GM21619 (cell line): ENCODE measurements at regions not wholly inside any gene's neighbourhood (a gene's known extent, or its start where the extent isn't known, plus 50 kb on each side); places are given as distances from the start of the nearest gene placed in this dataset.
"Not testable (repeated sequence)": the region's sequence is repeated elsewhere in the genome, so short reads cannot be mapped to it uniquely, and the experiment has no call there.

Source experiments
- ATAC-seq: cut with Tn5 transposase; IDR thresholded peaks from one replicate; pipeline ENCODE4 v1.9.1; 2021; ENCODE audit not compliant: unreplicated experiment

DNA sequence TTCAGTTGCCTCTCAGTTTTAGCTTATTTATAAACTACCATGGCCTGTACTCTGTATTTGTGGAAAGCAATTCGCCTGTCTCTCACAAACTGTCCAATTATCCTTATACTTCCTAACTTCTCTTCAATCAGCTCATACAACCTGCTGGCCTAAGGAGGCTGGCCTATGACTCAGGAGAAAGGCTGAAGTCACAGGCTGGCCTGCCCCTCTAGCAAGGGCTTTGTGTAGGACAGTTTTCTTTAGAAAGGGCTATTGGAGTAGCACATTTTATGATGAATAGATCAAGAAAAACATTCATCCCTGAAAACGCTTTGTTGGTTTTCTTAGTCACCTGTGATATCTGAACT is 988.7 kb upstream of the ARRDC3 start:
- ATAC-seq = no peak

DNA sequence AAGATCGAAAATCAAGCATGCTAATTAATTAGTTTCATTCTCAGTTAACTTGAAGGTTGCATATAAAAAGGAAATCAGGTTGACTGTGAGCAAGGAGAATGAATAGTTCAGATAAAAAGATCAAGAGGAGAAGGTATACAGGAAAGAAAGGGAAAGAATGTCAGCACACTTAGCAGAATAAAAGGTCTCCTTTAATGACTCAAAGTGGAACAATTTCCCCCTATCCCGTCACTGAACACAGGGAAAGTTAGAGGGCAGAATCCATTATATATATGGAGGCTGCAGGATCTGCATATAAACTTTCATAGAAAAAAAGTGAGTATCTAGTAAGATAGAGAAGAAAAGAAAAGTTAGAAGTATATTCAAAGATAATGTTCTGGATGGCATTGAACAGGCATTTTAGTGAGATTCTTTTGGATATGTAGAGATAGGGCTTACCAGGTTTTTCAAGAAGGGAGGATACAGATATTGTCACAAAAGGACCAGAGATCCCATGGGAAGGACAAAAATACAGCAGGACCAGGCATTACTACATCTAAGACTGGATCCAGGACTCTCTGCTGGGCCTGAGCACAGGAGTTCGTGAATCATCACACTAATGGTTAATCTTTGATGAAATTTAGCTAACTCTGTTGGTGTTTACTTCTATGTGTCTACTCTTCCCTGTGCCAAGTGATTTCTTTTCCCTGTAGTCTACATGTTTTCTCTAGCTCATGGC is 988.2 kb upstream of the ARRDC3 start:
- no peak for ATAC-seq

DNA sequence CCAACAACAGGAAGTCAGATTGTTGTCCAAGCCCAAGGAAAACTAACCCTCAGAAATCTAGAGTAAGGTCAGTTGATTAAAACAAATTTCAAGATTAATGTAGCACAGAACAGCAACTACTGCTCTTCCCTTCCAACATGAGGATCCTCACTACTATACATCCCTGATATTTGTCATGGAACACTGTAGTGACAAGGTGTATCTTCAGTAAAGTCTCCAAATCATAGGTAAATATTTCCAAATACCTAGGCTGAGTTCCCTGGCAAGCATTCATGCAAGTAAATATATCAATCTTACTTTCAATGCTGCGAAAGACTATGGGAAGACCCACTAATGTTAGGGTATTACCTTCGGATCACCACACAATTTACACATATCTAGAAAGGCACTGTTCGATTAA is 986.9 kb upstream of the ARRDC3 start:
- ATAC-seq = no peak

DNA sequence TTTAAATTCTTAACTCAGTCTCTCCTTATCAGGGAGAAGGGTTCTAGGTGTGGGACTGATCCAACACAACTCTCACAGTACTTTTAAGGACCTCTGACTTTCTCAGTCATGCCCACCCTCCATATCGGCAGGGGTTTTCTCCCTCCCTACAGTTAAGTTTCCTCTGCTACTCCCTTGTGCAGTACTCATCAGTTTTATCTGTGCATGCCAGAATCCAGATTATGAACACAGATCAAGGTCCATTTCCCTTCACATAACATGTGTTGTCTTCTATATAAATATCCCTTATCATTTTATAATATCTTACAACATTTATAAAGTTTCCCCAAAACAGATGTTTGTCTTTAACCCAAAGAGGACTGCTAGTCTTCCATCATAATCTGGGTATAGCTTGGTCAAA is 986.5 kb upstream of the ARRDC3 start:
- ATAC-seq = no peak

DNA sequence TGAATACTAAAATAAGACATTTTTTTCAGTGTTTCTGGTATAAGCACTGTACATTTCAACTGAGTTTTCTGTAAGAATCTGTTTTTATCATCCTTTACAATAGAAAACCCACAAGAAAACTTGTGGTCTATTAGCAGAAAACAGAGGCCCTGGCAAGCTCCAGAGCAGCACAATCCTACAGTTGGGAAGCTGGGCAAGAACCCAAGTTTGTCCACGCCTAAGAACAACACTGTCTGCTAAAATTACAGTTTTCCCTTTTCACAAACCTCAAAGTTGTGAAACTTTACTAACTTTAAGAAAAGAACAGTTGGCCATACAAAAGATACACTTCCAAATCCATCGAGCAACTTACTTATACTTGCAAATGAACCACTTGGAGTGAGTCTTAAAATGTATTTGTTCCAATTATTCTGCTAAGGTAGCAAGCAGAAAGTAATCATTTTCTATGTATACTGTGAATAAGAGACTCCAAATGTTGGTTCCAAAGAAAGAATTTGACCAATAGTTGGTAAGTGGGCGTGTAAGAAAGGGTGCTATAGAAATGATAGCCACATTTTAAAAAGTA is 982.0 kb upstream of the ARRDC3 start:
- no peak for ATAC-seq

DNA sequence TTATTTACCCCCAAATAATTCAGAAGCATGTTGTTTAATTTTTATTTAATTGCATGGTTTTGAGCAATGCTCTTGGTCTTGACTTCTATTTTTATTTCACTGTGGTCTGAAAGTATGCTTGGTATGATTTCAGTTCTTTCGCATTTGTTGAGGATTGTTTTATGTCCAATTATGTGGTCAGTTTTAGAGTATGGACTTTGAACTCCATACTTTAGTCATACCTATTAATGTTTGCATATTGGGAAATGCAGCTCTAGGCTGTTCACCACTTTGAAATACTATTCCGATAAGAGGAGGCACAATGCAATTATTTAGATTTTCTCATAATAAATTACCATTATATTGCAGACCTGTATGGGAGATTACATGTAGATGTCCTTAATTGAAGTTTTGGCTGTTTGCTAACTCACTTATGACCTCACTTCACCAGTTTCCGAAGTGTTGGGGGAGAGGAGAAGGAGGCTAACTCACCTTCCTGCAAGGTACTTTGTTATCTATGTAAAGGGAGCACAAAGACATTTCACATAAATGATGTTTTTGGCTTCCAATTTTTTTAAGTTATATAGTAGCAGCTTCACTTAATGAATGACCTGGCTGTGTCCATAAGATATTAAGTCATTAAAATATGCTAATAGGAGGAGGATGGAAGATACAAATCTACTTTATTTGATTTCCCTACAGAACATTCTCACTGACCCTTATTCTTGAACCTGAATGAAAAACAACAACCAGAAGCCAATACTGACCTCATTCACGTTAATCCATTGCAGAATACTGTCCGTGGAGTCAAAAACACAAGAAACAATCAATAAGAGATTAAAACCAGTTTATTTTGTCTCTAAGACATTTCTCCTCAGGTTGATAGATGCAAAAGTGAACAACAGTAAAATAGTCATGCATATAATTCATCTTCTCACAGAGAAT is 970.3 kb upstream of the ARRDC3 start:
- ATAC-seq = no peak

DNA sequence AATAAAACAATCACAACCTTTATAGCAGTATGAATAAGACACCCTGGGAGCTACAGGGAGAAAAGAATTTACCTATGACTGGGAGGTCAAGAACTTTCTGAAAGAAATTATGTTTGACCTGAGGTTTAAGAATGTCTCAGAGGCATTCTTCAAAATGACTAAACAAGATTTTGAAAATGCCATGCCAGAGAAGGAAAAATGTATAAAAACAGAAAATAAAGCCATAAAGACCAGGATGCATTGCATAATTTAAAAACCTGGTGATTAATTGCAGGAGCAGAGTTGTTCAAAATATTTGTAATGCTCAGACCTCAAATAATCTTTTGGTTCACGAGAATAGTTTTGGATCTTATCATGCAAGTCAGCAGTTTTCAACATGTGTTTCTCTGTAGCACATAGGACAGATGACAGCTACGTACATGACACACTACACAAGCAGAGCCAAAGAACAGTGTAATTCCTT is 954.7 kb upstream of the ARRDC3 start:
- ATAC-seq = no peak

DNA sequence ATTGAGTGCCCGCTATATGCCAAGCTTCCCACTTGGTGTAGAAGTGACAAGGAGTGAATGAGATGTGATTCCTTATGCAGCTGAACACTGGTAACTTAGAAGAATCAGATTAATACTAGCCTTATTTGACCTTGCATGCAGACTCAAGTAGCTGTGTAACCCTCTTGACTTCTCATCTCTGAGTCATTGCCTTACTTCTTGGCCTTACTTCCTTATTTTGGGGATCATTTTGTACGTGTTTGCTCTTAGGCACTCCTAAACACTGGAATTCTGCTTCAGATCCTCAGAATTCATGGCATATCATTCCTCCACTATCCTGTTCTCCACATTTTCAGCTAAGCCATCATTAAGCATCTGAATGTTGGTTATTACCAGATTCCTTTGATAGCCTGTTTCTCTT is 948.9 kb upstream of the ARRDC3 start:
- no peak for ATAC-seq

DNA sequence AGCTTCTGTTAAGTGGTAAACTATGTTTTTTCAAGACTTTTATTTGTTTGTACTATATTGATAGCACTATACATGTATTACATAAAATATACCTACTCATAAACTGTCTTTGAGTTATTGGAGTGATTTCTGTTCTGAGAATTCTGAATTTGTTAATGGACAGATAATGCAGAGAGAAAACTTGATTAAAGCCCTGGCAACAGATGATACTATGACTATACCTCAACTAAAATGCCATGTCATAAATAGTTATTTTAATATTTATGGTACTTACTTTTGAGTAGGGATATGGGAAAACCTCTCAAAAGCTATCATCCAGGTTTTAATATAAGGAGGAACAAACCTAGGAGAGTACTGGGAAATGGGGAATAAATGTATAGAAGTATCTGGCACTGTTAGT is 947.2 kb upstream of the ARRDC3 start:
- no peak for ATAC-seq

DNA sequence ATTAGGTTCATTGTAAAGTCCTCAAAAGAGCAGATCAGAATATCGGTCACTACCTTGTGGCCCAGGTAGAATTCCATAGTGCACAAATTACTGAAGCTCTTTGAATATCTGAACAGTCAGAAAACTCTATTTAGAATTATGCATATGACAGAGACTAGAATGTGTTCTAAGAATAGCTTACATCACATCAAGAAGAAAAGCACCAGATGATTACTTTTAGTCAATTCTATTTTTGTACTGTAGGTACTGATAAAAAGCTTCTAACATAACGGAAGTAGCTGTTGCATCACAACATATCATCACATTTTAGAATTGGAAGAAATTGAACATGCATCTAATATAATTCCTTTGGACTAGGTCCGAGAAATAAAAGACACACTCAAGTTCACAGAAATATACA is 946.6 kb upstream of the ARRDC3 start:
- no peak for ATAC-seq

DNA sequence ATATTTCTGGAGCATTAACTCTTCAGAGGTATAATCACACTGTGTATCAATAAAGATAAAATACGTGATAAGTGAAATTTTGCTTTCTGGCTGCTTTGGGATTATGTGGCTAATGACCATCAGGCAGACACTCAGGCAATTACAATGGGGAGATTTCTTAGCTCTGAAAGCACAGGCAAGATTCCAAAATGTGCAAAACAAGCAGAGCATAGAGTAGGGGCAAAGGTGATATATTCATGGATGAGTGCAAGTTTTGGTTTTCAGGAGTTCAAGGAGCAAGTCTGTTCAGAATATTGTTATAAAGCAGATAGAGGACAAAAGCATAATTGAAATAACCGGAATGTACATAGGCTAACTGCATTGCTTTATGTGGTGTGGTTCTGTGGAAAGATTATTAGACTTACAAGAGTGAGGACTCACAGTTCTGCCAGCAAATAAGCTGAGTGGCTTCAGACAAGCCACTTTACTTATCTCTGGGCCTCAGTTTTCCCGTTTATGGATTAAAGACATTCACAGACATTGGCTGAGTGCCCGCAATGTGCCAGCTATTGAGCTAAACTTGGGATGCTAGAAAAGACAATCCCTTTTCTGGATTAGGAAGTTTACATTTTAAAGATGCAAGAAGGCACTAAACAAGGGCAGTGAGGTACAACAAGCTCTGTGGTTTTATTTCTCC is 945.6 kb upstream of the ARRDC3 start:
- ATAC-seq = no peak

DNA sequence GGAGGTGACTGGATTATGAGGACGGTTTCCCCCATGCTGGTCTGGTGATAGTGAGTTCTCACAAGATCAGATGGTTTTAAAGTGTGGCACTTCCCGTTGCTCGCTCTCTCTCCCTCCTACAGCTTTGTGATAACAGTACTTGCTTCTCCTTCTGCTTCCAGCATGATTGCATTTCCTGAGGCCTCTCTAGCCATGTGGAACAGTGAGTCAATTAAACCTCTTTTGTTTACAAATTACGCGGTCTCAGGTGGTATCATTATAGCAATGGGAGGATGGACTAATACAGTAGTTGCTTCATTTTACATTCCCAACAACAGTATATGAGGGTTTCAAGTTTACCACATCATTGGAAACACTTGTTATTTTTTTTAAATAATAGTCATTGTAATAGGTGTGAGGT is 937.3 kb upstream of the ARRDC3 start:
- no peak for ATAC-seq

DNA sequence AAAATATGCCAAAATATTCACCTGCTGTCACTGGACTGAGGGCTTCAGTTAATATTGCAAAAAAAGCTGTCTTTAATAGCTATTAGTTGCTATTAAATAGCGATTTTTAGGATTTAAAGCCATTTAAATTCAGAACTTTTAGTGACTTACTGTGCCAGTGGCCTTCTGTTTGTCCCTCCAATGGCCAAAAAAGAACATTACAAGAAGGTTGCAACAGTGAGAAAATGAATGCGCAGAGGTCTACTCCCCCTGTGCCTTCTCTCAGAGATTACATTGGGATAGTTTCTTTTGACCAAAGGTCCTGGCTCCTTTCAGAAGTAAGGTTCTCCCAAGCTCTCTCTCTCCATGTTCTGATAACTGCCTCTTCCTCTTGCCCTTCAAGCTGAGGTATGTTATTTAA is 930.3 kb upstream of the ARRDC3 start:
- no peak for ATAC-seq

DNA sequence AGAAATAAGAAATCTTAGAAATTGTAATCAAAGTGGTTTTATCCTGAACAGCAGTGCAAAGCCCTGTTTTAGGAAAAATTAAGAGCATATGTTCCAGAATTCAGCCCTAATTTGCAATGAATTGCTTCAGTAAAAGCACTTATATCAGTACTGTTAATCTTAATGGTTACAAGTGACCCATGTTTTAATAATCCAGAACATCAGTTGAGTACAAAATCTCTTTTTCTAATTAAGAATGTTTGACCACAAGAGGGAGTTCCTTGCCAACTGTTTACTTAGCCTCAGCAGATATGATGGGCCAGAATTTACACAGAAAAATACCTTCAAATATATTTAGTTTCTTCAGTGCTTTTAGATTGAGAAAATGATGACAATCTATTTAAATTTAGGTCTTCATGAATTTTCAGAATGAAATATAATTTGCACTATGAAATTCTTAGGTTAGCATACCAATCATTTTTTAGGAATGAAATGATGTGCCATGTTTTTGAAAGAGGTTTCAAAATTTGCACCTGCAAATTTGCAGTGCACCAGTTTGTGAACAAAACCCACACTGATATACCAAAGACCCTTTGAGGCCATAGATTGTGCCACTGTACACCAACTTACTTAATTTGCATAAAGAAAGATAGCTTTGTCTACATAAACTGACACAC is 926.3 kb upstream of the ARRDC3 start:
- no peak for ATAC-seq

DNA sequence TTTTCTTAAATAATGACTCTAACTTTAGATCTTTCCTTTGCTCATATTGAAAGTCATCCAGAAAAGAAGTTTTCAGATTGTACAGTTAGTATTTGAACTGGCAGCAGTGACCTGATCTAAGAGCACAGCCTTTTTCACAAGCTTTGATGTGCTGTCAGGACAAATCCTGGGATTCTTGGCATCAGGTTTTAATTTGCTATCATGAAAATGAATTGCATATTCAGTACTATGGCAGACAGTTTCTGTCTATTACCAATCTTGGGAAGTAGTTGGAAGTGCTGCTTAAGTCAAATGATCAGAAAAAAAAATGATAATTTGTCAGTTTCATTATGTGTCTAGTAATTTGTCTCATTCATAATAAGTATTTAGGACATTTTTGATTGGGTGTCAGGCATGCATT is 925.6 kb upstream of the ARRDC3 start:
- no peak for ATAC-seq

DNA sequence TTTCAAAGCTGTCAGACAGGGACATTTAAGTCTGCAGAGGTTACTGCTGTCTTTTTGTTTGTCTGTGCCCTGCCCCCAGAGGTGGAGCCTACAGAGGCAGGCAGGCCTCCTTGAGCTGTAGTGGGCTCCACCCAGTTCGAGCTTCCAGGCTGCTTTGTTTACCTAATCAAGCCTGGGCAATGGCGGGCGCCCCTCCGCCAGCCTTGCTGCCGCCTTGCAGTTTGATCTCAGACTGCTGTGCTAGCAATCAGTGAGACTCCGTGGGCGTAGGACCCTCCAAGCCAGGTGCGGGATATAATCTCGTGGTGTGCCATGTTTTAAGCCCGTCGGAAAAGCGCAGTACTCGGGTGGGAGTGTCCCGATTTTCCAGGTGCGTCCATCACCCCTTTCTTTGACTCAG is 919.2 kb upstream of the ARRDC3 start:
- ATAC-seq = not testable (repeated sequence)

DNA sequence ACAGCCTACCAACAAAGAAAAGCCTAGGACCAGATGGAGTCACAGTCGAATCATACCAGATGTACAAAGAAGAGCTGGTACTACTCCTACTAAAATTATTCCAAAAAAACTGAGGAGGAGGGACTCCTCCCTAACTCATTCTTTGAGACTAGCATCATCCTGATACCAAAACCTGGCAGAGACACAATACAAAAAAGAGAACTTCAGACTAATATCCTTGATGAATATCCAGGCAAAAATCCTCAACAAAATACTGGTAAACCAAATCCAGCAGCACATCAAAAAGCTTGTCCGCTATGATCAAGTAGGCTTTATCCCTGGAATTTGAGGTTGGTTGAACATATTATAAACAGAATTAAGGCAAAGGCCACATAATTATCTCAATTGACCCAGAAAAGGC is 900.4 kb upstream of the ARRDC3 start:
- ATAC-seq = no peak

DNA sequence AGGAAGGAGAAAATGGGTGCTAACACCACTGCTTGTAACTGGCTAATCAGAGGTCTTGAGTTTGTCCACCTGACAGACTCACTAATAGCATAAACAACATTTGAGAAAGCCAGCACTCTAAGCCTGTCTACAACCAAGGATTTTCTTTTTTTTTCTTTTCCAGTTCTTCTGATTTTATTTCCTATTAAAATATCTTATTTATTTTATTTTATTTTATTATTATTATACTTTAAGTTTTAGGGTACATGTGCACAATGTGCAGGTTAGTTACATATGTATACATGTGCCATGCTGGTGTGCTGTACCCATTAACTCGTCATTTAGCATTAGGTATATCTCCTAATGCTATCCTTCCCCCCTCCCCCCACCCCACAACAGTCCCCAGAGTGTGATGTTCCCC is 888.6 kb upstream of the ARRDC3 start:
- not testable (repeated sequence) for ATAC-seq

DNA sequence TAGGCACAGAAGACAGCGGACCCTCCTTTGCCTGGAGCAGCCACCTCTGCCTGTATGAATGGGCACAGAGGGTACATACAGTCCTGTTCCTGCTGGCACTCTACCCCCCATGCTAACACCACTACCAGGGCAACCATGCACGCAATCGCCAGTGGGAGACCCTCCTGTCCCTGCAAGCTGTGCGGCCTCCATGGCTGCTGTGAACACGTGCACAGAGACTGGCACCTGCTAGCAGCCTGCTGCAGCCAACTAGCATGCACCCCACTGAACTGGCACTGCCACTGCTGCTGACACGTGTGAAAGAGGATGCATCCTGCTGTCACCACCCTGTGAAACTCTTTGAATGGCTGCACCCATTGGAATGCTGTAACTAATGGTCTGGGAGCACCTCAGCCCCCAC is 885.2 kb upstream of the ARRDC3 start:
- no peak for ATAC-seq

DNA sequence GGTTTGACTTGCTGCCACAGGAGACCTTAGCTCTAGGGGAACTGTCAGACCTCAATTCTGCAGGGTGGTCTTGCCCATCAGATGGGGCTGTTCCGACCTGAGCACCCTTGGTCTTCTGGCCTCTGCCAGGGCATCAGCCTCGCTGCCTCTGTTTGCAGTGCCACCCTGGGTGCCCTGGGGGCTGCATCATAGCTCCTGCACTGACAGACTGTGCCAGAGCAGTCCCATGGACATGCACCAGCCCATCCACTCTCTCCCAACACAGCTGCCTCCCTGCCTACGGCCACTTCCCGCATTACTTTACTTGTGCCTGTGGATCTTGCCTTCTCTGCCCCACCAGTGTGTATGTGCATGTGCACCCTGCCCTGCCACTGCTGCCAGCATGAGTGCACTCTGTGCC is 884.7 kb upstream of the ARRDC3 start:
- ATAC-seq = no peak

DNA sequence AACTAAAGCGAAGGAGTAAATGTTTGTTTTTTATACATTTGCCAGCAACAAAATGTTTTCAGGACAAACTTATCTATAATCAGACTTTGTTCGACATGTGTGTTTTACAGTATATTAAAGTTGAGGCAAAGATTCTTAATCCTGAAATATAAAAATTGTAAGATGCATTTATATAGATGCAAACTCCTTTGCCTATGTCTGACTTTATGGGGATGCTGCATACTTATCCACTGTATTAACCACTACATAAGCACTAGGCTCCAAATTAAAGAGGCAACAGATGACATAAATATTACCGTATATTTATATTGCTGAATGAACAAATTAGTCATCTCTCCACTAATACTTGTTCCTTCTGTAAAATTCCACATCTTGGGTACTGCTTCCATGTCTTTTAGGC is 882.7 kb upstream of the ARRDC3 start:
- ATAC-seq = no peak
